H1 (cell line): ENCODE measurements at regions not wholly inside any gene's neighbourhood (a gene's known extent, or its start where the extent isn't known, plus 50 kb on each side); places are given as distances from the start of the nearest gene placed in this dataset.

Experiments
- HDAC2 ChIP-seq, 2 experiments: fragments of 300-600 bp in 1 of 2; sonication (generic) in 1 of 2; IDR thresholded peaks; 2 replicates each; pipeline ENCODE4 v1.6.1; 2011 to 2012; ENCODE audit warnings: low read depth in 2 of 2, low read length in 2 of 2, mild to moderate bottlenecking in 2 of 2, moderate library complexity in 2 of 2, borderline replicate concordance in 1 of 2, inconsistent platforms in 1 of 2
- TF ChIP-seq, protein P1 (sequence below): fragments of 300-600 bp; sonication (generic); IDR thresholded peaks from 2 replicates; pipeline ENCODE4 v1.7.1; 2012; ENCODE audit warnings: low read length, moderate library complexity, mild to moderate bottlenecking, inconsistent platforms; ENCODE audit not compliant: insufficient replicate concordance

DNA sequence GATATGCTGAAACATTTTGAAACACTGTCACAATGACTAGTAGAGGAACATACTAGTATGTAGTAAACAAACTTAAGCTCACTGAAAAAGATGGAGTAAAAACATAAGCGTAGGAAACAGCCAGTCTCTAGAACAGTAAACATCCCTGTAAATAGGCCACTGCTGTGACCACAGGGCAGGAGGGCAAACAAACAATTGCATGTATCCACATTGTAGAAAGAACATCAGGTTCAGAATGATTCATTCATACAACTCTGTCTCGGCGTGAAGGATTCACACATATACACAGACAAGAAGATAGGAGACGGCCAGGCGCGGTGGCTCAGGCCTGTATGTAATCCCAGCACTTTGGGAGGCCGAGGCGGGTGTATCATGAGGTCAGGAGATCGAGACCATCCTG lies 390.1 kb downstream of the IRS2 start (continued):
- TF ChIP-seq, protein P1, sequence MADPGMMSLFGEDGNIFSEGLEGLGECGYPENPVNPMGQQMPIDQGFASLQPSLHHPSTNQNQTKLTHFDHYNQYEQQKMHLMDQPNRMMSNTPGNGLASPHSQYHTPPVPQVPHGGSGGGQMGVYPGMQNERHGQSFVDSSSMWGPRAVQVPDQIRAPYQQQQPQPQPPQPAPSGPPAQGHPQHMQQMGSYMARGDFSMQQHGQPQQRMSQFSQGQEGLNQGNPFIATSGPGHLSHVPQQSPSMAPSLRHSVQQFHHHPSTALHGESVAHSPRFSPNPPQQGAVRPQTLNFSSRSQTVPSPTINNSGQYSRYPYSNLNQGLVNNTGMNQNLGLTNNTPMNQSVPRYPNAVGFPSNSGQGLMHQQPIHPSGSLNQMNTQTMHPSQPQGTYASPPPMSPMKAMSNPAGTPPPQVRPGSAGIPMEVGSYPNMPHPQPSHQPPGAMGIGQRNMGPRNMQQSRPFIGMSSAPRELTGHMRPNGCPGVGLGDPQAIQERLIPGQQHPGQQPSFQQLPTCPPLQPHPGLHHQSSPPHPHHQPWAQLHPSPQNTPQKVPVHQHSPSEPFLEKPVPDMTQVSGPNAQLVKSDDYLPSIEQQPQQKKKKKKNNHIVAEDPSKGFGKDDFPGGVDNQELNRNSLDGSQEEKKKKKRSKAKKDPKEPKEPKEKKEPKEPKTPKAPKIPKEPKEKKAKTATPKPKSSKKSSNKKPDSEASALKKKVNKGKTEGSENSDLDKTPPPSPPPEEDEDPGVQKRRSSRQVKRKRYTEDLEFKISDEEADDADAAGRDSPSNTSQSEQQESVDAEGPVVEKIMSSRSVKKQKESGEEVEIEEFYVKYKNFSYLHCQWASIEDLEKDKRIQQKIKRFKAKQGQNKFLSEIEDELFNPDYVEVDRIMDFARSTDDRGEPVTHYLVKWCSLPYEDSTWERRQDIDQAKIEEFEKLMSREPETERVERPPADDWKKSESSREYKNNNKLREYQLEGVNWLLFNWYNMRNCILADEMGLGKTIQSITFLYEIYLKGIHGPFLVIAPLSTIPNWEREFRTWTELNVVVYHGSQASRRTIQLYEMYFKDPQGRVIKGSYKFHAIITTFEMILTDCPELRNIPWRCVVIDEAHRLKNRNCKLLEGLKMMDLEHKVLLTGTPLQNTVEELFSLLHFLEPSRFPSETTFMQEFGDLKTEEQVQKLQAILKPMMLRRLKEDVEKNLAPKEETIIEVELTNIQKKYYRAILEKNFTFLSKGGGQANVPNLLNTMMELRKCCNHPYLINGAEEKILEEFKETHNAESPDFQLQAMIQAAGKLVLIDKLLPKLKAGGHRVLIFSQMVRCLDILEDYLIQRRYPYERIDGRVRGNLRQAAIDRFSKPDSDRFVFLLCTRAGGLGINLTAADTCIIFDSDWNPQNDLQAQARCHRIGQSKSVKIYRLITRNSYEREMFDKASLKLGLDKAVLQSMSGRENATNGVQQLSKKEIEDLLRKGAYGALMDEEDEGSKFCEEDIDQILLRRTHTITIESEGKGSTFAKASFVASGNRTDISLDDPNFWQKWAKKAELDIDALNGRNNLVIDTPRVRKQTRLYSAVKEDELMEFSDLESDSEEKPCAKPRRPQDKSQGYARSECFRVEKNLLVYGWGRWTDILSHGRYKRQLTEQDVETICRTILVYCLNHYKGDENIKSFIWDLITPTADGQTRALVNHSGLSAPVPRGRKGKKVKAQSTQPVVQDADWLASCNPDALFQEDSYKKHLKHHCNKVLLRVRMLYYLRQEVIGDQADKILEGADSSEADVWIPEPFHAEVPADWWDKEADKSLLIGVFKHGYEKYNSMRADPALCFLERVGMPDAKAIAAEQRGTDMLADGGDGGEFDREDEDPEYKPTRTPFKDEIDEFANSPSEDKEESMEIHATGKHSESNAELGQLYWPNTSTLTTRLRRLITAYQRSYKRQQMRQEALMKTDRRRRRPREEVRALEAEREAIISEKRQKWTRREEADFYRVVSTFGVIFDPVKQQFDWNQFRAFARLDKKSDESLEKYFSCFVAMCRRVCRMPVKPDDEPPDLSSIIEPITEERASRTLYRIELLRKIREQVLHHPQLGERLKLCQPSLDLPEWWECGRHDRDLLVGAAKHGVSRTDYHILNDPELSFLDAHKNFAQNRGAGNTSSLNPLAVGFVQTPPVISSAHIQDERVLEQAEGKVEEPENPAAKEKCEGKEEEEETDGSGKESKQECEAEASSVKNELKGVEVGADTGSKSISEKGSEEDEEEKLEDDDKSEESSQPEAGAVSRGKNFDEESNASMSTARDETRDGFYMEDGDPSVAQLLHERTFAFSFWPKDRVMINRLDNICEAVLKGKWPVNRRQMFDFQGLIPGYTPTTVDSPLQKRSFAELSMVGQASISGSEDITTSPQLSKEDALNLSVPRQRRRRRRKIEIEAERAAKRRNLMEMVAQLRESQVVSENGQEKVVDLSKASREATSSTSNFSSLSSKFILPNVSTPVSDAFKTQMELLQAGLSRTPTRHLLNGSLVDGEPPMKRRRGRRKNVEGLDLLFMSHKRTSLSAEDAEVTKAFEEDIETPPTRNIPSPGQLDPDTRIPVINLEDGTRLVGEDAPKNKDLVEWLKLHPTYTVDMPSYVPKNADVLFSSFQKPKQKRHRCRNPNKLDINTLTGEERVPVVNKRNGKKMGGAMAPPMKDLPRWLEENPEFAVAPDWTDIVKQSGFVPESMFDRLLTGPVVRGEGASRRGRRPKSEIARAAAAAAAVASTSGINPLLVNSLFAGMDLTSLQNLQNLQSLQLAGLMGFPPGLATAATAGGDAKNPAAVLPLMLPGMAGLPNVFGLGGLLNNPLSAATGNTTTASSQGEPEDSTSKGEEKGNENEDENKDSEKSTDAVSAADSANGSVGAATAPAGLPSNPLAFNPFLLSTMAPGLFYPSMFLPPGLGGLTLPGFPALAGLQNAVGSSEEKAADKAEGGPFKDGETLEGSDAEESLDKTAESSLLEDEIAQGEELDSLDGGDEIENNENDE, result no peak
- no peak for TF ChIP-seq HDAC2 (IDR thresholded peaks at IDR 0.05; ENCODE audit: borderline replicate concordance in 1 of 2, low read depth in 2 of 2, low read length in 2 of 2)
